AG04450 (cell line): ENCODE measurements at regions not wholly inside any gene's neighbourhood (a gene's known extent, or its start where the extent isn't known, plus 50 kb on each side); places are given as distances from the start of the nearest gene placed in this dataset.

Source experiments
- CTCF ChIA-PET: fragments of 300-600, 350-600 bp; formaldehyde crosslinking; extraction: SDS; loops from one replicate; lab custom pipeline; 2022; ENCODE audit warnings: antibody characterized with exemption, inconsistent platforms; lab: Charles Lee
- POLR2A ChIA-PET: fragments of 350-600 bp; formaldehyde crosslinking; extraction: SDS; loops from one replicate; lab custom pipeline; 2021; ENCODE audit warnings: antibody characterized with exemption, inconsistent platforms; lab: Yijun Ruan, JAX
- DNase-seq: peaks from one replicate; pipeline ENCODE4 v3.0.0-alpha.2; 2011; ENCODE audit warnings: low read depth, low spot score
- H3K27ac ChIP-seq: one replicate; pipeline ENCODE4 v1.5.1; 2012; ENCODE audit warnings: low read depth, low read length, control low read depth
- H3K27me3 ChIP-seq: one replicate; pipeline ENCODE4 v1.6.0; 2012; ENCODE audit warnings: low read length; ENCODE audit not compliant: control insufficient read depth, insufficient read depth
- H3K4me3 ChIP-seq: 2 replicates; pipeline ENCODE4 v1.5.1; 2011; ENCODE audit warnings: mild to moderate bottlenecking, low read depth, low read length, control low read depth
- H3K9me3 ChIP-seq: 2 replicates; pipeline ENCODE4 v1.5.1; 2012; ENCODE audit warnings: low read length; ENCODE audit not compliant: control insufficient read depth, insufficient read depth
- TF ChIP-seq, protein P1 (sequence below): IDR thresholded peaks from 2 replicates; pipeline ENCODE4 v1.5.1; 2011; ENCODE audit warnings: low read depth, low read length, control low read depth, inconsistent platforms

DNA sequence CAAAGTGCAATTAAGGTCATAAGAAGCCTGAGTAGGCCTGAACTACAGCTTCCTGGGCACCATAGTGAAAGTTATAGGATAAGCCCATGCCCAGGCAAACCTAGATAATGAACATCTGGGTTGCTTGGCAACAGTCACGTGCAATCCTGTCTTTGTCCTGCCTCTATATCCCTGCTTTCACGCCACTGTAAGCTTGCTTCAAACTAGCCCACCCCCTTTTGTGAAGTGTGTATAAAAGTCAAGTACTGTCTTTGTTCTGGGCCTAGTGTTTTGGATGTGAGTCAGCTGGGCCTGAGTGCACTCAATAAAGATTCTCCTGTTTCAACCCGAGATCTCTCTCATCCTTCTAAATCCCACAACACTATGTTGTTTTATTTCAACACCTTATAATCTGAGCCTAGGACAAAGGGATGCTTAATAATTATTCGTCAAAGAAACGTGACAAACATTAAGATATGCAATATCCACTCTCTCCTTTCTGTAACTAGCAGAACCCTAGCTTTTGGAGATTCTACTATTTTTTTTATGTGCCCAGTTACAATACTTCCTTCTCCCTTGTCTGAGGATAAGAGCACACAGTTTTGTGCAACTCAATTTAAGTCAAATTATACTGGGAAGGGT is 927.8 kb downstream of the SUCLG1 start:
- CTCF ChIA-PET, result no interaction called here
- no peak overlapping the region for H3K4me3 ChIP-seq
- POLR2A ChIA-PET, result no interaction called here
- no peak for DNase-seq
- H3K9me3 ChIP-seq, result no peaks in the 10 kb centered on the region
- no peaks in the 10 kb centered on the region for H3K27me3 ChIP-seq
- H3K27ac ChIP-seq, result no peak overlapping the region
- TF ChIP-seq, protein P1, sequence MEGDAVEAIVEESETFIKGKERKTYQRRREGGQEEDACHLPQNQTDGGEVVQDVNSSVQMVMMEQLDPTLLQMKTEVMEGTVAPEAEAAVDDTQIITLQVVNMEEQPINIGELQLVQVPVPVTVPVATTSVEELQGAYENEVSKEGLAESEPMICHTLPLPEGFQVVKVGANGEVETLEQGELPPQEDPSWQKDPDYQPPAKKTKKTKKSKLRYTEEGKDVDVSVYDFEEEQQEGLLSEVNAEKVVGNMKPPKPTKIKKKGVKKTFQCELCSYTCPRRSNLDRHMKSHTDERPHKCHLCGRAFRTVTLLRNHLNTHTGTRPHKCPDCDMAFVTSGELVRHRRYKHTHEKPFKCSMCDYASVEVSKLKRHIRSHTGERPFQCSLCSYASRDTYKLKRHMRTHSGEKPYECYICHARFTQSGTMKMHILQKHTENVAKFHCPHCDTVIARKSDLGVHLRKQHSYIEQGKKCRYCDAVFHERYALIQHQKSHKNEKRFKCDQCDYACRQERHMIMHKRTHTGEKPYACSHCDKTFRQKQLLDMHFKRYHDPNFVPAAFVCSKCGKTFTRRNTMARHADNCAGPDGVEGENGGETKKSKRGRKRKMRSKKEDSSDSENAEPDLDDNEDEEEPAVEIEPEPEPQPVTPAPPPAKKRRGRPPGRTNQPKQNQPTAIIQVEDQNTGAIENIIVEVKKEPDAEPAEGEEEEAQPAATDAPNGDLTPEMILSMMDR, result no peak

DNA sequence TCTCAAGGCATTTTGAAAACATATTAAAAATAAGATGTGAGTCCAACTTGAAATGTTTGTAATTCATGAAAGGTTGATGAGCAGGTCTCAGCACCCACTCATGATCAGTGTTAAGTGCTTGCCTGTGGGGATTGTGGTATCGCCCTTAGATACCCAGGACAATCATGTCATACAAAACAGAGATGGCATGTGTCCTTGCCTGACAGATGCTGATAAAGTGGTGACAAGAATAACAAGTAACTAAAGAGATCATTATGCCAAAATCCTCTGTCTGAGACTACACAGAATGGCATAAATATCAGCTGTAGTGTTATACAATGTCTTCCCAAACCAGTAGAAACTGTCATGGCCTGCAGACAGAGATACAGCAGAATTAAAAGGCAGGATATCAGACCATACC is 930.3 kb downstream of the SUCLG1 start:
- TF ChIP-seq, protein P1, result no peak
- POLR2A ChIA-PET, result no interaction called here
- CTCF ChIA-PET, result no interaction called here
- Histone ChIP-seq H3K27ac (no peak overlapping the region), H3K9me3 (no peaks in the 10 kb centered on the region), H3K27me3 (no peaks in the 10 kb centered on the region), H3K4me3 (no peak overlapping the region)
- DNase-seq, result no peak

DNA sequence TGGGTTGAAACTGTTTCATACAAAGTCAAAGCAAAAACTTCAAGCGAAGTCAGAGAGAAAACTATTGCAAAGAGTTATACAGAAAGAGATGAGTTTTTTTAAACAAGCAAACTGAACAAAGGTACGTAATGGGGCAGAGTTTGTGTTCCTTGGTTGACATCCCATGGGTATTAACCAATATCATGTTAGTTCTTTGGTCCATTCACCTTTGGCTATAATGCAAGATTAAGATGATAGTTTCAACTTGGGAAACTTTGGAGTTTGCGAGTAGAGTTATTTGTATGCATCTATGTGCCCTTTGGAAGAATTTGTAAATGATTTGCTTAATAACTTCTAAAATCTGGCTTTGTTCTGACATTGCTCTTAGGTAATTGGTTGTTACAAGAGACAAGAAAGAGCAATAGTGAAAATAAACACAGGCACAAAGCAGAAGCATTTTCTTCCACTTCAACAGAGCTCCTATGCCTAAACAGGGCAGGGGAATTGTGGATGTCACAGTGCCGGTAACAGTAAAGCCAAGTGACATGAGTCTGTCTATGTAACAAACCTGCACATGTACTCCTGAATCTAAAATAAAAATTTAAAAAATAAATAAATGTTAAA is 936.1 kb downstream of the SUCLG1 start:
- TF ChIP-seq, protein P1, result no peak
- H3K27ac ChIP-seq, result no peak overlapping the region
- ChIA-PET CTCF (no interaction called here), POLR2A (no interaction called here)
- H3K9me3 ChIP-seq, result peaks cover 9% of the 10 kb centered on the region; the same call in 1 of the 2 replicates
- no peak for DNase-seq
- H3K27me3 ChIP-seq, result no peaks in the 10 kb centered on the region
- no peak overlapping the region for H3K4me3 ChIP-seq

DNA sequence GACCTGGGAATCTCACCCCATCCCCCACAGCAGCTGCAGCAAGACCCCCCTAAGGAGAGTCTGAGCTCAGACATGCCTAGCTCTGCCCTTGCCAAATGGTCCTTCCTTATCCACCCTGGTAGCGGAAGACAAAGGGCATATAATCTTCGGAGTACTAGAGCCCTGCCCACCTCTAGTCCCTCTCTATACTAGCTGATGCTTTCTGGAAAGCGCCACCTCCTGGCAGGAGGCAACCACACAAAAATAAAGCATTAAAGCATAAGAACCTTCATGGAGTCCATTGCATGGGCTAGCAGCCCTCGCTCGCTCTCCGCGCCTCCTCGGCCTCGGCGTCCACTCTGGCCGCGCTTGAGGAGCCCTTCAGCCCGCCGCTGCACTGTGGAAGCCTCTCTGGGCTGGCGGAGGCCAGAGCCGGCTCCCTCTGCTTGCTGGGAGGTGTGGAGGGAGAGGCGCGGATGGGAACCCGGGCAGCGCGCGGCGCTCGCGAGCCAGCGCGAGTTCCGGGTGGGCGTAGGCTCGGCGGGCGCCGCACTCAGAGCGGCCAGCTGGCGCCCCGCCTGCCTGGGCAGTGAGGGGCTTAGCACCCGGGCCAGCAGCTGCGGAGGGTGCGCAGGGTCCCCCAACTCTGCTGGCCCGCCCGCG is 941.2 kb downstream of the SUCLG1 start:
- Histone ChIP-seq H3K27ac (no peak overlapping the region), H3K9me3 (peaks cover 22% of the 10 kb centered on the region), H3K4me3 (no peak overlapping the region), H3K27me3 (no peaks in the 10 kb centered on the region)
- no peak for DNase-seq
- POLR2A ChIA-PET, result no interaction called here
- TF ChIP-seq, protein P1, result no peak
- CTCF ChIA-PET, result no interaction called here

DNA sequence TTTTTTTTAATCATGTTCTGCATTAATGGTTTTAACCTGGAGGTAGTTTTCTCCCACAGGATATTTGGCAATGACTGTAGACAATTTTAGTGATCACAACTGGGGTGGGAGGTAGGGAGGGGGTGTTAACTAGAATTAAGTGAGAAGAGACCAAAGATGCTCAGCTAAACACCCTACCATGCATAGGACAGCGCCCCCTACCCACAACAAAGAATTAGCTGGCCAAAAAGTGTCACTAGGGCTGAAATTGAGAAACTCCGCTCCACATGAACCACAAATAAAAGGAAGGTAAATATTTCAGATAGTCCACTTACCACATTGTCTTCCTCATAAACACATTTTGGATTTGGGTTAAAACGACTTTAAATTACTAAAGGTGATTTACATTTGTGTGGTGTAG is 942.6 kb downstream of the SUCLG1 start:
- H3K4me3 ChIP-seq, result no peak overlapping the region
- POLR2A ChIA-PET, result no interaction called here
- no peak for DNase-seq
- CTCF ChIA-PET, result no interaction called here
- peaks cover 18% of the 10 kb centered on the region for H3K9me3 ChIP-seq
- H3K27ac ChIP-seq, result no peak overlapping the region
- no peaks in the 10 kb centered on the region for H3K27me3 ChIP-seq
- TF ChIP-seq, protein P1, result no peak
